Fibroblast of skin of right biceps (primary cell): ENCODE measurements at regions not wholly inside any gene's neighbourhood (a gene's known extent, or its start where the extent isn't known, plus 50 kb on each side); places are given as distances from the start of the nearest gene placed in this dataset.
"Not testable (repeated sequence)": the region's sequence is repeated elsewhere in the genome, so short reads cannot be mapped to it uniquely, and the experiment has no call there.

Experiments used
- DNase-seq: peaks from one replicate; pipeline ENCODE4 v3.0.0-alpha.2; 2013

DNA sequence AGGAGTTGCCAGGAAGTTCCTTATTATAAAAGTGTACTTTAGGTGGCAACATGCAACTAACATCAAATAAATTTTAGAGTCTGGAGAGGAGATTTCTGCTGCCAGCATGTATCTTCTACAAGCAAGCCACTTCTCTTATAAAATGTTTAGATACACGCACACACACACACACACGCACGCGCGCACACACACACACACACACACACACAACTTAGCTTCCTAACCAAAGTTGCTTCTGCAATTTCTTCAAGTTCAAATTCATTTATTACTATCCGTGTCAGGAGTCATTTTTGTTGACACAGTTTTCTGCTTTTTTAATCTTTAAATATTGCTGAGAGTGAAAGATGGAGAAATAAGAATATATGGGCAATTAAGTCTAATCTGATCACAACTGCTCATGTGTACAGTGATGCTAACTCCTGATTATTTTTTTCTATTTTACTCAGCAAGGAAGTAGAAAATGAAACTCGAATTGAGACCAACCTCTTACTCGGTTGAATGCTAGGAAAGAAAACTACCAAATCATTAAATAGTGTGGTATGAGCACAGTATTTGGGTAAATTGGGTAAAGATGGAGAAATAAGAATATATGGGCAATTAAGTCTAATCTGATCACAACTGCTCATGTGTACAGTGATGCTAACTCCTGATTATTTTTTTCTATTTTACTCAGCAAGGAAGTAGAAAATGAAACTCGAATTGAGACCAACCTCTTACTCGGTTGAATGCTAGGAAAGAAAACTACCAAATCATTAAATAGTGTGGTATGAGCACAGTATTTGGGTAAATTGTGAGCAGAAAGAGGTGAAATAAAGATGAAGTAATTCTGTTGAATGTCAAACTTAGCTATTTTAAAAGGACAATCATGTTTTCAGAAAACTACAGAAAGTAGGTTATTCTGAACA is 554.1 kb upstream of the MBL2 start:
- not testable (repeated sequence) for DNase-seq

DNA sequence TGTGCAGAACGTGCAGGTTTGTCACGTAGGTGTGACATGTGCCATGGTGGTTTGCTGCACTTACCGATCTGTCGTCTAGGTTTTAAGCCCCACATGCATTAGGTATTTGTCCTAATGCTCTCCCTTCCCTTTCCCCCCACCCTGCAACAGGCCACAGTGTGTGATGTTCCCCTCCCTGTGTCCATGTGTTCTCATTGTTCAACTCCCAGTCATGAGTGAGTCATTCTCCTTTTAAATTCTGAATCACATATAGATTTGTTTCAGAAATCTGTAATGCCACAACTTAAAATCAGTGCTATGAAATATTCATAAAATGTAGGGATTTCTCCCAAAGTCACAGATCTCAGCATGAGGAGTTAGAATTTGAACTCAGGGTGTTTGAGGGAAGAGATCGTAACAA is 552.5 kb upstream of the MBL2 start:
- peak; percentile 77 for DNase-seq

DNA sequence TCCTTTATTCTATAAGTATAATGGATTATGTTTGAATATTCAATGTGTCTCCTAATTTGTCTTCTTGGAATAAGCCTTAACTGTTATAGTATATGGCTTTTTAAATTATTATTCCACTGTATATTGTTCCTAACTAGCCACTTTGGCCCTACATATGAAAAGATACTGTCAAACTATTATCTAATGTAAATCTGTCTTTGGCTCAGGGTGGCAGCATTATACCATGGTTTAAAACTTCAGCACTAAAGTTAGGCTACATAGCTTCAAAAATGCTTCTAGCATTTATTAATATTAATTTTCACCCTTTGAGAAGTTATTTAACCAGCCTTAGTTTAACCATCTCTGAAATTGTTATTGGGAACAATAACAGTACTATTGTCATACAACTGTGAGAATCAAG is 543.1 kb upstream of the MBL2 start:
- peak; percentile 48 for DNase-seq

DNA sequence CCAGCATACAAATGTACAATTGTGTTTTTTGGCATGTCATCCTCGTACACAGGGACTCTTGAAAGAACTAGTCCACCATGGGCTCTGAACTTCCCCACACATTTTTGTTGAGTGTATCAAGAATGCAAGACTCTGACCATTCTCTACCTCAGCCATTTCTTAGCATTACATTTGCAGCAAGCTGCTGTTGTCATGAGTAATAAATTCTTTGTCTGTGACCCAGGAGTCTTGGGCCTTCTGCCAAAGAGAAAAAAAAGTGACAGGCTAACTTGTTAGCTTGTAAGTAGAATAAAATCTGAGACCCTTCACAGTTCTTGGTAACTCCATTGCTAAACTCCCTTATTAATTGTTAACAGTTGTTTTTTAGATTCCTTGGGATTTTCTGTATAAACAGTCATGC is 542.3 kb upstream of the MBL2 start:
- peak; percentile 98 for DNase-seq

DNA sequence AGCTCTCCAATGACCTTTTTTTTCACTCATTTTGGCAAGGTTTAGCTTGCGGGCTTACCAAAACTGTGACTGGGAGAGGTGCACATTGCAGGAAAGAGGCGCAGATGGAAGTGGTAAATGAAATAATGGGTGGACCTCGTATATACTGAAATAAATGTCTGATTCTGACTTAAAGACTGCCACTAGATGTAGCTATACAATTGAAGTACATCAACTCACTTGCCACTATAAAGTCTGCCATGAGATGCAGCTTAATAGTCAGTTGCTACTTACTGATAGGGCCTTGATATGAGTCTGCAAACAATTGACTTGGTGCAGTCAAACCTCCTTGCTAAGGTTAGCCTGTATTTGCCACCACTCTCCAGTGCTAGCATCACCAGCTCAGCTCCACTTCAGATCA is 525.9 kb upstream of the MBL2 start:
- no peak for DNase-seq

DNA sequence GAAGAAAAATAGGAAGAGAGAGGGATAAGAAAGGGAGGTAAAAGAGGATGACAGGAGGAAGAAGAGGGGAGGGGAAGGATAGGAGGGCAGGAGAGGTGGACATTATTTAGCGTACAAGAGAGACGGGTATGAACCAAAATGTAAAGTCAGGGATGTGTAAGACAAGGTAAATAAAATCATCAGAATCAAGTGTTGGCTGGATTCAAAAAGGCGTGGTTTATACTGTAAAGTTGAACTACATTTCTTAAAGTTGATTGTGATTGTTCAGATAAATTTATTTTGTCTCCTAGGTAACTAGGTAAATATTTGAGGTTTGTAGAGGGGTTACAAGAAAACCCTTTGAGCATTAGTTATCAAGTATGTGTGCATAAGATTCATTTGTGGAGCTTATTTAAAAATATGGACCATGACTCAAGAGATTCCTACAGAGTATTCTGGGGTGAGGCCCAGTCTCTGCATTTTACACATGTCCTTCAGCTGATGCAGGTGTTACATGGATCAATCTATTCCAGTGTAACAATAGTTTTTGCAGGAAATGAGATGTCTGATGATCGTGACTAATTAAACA is 512.1 kb upstream of the MBL2 start:
- DNase-seq = no peak

DNA sequence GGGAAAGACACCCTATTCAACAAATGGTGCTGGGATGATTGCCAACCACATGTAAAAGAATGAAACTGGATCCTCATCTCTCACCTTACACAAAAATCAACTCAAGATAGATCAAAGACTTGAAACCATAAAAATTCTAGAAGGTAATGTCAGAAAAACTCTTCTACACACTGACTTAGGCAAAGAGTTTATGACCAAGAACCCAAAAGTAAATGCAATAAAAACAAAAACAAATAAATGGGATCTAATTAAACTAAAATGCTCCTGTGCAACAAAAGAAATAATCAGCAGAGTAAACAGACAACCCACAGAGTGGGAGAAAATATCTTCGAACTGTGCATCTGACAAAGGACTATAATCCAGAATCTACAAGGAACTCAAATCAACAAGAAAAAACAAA is 504.2 kb upstream of the MBL2 start:
- no peak for DNase-seq

DNA sequence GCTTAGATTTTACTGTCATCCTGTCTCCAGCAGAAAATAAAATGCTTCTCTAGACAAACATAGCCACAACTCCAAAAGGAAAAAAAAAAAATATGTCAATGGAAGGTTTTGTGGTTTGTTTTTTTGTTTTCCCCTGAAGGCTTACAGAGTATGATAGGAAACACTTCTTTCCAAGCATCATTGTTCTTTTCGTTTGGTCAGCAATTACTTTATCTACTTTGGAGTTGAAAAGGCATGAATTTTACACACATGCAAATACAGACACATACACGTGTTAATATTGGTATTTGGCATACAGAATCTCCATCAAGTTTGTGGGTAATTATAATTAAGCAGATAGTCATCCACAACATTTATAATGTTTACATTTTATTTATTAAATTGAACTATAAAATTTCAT is 496.9 kb upstream of the MBL2 start:
- DNase-seq = no peak

DNA sequence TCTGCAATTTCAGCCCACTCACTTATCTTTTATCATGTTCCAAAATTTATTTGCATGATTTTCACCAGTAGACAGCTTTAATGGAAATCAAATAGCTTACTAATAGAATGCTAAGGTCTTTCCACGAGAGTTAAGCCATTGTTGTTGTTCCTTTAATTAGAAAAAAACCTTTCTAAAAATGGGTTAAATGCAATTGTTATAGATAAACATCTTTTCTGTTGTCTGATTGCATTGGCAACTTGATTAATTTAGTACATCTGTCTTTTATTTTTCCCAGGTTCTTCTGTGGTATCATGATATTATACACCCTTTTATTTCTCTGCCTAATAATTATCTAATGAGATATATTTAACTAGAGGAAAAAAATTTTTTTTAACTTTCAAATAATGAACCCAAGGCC is 487.6 kb upstream of the MBL2 start:
- DNase-seq = no peak

DNA sequence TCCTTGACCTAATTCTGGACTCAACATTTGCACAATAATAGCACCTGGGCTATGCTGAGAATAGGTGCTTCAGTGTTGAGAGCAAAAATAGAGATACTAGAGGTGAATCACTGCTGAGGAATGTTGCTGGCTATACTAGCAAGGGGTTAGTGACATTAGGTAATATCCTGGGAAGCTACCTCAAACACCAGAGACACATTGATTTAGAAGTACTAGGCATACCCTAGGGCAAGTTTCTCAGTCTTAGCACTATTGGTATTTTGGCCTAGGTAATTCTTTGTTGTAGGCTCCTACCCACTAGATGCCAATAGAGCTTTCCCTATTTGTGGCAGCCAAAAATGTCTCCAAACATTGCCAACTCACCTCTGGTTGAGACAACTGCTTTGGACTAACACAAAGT is 484.0 kb upstream of the MBL2 start:
- DNase-seq = no peak

DNA sequence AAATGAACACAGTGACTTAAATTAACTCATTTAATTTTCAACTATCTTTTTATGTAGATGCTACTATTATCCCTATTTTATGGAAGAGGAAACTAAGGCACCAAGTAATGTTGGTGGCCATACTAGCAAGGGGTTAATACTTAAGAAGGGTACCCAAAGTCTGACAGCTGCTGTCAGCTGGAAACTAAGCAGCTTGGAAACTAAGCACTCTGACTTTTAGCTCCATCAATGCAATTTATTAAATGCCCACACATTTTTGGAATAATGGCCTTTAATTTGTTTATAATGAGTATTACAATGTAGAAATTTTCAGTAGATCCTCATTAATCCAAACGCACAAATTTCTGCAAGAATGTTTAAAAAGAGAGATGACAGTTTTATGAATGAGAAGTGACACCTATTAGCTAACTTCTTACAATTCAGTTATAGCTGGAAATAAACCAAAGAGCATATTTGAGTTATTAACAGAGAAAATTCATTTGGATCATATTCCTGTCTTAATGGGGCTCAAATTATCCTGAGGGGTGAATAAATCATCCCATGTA is 483.1 kb upstream of the MBL2 start:
- DNase-seq = no peak

DNA sequence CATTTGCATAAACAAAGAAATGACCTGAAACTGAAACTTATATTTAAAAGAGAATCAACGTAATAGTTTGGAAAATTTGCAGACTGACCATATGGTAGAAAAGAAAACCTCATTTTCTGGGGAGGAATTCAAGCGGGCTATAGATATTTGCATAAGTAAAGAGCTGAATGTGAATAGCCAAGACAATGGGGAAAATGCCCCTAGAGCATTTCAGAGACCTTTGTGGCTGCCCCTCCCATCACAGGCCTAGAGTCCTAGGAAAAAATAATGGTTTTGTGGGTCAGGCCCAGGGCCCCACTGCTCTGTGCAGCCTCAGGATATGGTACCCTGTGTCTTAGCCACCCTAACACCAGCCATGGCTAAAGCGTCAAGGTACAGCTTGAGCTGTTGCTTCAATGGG is 480.6 kb upstream of the MBL2 start:
- DNase-seq = no peak

DNA sequence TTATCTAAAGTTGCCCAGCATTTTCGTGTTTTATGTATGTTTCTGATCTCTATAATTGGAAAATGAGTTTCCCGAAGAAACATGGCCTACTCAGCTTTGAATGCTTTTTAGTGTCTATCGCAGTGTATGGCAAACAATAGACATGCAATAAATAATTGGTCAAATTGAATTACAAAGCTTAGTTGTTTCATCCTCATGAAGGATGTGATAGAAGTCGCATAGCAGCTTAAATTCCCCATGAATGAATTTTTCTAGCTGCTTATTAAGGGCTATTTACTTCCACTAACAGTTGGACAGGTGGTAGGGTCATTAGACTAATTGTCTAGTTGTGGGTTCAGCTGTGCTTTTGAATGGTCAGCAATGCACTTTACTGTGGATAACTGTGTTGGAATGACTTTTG is 467.3 kb upstream of the MBL2 start:
- DNase-seq = no peak

DNA sequence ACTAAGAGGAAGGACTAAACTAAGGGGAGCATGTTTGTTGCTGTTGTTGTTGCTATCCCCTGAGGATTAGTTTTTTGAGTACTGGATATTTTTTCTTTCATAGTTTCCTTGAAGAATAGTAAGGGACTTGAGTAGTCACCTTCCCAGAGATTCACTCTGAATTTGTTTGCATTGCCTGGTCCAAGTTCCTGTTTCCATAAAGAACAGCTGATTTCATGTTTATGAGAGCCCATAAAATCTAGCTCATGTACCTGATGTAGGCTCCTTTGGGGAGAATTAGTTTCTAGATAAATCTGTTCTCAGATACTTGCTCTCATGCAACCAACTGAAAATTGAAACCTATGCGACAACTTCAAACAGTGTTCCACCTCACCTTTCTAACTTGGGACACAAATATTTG is 464.4 kb upstream of the MBL2 start:
- no peak for DNase-seq

DNA sequence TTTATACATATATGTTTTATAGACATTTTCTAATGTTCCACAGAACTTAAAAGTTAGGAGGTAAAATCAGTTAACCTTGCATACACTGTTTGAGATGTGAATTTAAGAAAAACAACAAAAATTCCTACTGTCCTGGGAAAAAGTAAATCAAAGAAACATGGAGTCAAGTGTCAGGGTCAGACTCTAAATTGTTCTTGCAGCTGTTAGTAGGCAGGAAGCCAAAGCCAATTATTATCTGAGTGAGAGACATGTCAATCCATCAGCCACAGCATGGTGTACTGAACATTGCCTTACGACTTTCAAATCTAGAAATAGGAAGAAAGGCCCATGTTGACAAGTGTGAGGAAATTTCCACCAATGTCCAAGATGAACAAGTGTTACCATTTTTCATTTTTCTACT is 461.2 kb upstream of the MBL2 start:
- DNase-seq = no peak

DNA sequence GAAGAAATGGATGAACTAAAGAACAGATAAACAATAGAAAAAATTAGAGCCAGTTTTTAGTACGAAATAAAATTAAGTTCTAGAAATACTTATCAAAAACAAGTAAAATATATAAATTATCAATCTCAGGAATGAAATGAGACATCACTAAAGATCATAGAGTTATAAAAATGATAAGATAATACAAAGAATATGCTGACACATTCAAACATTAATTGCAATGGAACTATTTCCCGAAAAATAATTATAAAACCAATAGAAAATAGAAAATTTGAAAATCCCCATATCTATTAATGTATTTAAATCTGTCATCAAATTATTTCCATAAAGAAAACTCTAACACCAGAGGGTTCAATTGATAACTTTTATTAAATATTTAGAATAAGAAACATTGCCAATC is 458.1 kb upstream of the MBL2 start:
- DNase-seq = no peak

DNA sequence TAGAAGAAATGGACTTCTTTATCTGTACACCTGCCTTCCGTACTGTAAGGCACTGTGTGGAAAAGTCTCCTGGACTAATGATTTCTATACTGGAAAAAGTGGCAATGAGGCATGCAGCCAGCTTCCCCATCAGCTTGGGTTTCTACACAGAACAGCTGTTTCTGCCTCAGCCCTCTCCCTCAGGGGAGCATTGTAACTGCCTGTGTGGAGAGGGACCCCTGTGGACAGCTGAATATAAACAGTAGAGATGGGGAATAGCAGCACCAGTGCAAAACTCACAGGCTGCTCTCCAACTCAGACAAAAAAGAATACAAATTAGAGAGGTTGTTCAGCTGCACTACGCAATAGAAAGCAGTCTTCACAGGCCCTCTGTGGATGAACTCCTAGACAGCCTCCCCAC is 451.3 kb upstream of the MBL2 start:
- DNase-seq = no peak

DNA sequence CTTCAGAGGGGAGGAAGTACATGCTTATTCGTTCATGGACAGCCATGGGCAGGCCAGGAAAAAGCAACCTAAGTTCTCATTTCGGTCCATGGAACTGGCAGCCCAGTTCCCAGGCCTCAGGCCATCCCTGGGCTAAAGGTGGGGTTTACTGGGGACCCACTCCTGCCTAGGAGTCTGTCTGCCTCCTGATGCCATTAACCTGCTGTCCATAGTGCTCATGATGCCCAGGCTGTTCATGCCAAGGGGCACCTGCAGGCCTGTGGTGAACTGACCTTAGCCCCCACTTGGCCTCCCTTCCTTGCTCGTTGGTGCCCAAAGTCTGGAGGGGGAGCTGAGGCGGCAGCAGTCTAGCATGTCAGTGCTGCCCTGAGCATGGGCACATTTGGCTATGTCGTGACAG is 450.2 kb upstream of the MBL2 start:
- no peak for DNase-seq

DNA sequence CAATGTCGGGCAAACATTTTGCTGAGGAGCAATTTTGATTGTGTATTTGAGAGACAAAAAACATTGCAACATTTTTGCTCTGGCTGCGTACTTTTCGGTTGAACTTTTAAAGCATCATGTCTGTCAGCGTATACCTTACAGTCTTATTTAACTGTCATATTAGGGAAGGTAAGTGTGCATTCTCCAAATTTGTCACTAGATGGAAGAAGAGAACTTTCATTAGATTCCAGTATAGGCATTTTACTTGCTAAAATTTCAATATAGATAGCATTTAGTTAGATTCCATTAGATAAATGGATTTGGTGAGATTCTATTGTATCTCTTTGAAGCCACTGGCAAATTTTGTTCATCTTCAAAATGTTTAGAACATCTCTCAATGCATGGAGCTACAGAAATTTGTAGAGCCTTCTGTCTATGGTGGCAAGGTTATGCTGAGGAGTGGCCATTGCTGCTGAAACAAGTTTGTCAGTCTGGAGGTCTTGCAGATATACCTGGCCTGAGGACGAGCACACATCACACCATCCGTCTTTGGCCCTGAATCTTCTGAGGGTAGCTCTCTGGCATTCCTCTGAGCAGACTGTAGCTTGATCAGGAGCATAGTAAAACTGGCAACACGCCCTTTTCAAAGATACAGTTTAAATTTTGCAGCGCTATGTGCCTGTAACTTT is 437.5 kb upstream of the MBL2 start:
- DNase-seq = peak; percentile 10

DNA sequence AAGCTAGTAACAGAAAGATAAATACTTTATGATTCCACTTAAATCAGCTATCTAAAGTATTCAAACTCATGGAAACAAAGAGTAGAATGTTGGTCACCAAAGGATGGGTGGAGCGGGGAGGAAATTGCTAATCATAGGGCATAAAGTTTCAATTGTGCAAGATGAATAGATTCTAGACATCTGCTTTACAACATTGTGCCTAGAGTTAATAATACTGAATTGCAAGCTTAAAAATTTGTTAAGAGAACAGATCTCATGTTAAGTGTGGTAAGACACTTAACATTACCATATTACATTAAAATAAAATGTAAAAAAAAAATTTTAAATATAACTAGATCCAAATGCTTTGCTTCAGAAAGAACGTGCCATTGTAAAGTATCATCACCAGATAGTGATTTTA is 411.1 kb upstream of the MBL2 start:
- no peak for DNase-seq

DNA sequence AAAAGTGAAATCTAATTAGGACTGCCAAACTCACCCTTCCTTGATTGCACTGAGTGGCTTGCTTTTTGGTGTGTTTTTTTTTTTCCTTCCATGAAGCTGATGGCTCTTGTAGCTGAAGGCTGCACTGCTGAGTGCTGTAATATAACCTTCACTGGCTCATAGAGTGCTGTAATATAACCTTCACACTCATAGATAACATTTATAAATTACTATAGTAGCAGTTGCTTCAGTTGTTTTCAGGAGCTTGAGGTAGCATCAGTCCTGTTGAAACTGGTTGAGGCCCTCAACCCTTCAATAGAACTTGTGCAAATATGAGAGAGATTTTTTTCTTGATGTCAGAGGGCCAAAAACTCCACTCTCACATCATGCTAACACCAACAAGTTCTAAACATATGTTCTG is 404.9 kb upstream of the MBL2 start:
- no peak for DNase-seq

DNA sequence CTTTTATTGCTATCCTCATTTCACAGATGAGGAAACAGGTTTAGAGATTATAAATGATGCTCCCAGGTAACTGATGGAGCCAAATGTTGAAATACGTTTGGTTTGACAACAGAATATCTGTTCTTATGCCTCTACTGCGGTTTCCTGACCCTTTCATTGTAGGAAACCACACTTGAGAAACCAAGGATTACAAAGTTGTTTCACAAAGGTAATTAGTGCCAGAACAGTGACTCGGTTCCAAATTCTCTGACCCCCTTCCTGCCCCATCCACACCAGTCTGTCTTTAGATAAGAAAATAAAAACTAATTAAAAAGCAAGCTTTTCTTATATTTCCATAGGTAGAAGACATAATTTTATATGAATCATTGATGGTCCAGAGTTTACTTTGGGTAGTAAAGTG is 393.7 kb upstream of the MBL2 start:
- no peak for DNase-seq

DNA sequence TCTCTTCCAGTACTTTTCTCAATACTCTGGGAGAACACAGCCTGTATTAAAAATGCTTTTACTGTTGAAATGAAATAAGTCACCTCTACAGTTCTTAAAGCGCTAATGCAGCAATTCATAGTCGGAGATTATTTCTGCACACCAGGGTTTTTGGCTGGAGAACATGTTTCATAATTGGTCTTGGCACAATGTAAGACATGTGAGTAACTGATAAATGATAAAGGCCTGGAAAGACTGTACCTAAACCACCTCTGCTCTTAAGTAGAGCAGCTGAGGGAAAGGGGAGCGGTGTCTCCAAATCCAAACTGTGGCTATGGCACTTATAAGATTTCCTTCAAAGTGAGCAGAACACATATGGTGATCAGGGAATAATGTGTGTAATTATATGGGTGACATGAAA is 390.3 kb upstream of the MBL2 start:
- DNase-seq = no peak

DNA sequence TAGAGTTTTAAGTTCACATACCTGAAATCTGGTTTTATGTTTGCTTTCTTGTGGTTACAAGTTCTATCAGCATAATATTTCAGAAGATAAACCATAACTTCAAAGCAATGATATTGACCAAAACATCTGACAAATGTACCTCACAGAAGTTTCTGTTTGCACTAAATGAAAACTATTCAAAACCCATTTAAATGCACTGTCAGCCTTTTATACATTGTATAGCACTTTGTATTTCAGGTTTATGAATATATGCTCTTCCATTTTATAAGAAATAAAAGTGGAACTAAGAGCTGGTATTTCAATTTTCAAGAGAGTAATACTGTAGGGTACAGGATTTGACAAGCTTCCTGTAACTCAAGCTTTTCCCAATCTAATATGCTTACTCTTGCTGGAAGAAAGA is 388.6 kb upstream of the MBL2 start:
- DNase-seq = no peak
